HepG2 (cell line): ENCODE measurements at regions not wholly inside any gene's neighbourhood (a gene's known extent, or its start where the extent isn't known, plus 50 kb on each side); places are given as distances from the start of the nearest gene placed in this dataset.

Source experiments
- ELK4 ChIP-seq: sonication (generic); formaldehyde crosslinking; IDR thresholded peaks from 2 replicates; pipeline ENCODE4 v1.9.0; 2021; ENCODE audit warnings: missing genetic modification reagents, borderline replicate concordance
- ZNF234 ChIP-seq: sonication (generic); formaldehyde crosslinking; conservative IDR thresholded peaks from 2 replicates; pipeline ENCODE4 v1.5.1; 2020; ENCODE audit warnings: mild to moderate bottlenecking, missing genetic modification reagents
- ZNF275 ChIP-seq: sonication (generic); formaldehyde crosslinking; IDR thresholded peaks from 2 replicates; pipeline ENCODE4 v1.8.0; 2022; ENCODE audit warnings: missing genetic modification reagents, mild to moderate bottlenecking, inconsistent platforms, borderline replicate concordance
- ZNF414 ChIP-seq: sonication (generic); formaldehyde crosslinking; IDR thresholded peaks from 2 replicates; pipeline ENCODE4 v1.5.0; 2020; ENCODE audit warnings: missing genetic modification reagents

GRCh38 chr13:50481936-50482335 is 361.6 kb downstream of the DLEU7 start:
- TF ChIP-seq ZNF234 (CRISPR knock-in tag) (no peak), ELK4 (CRISPR knock-in tag) (no peak), ZNF275 (CRISPR knock-in tag) (no peak), ZNF414 (CRISPR knock-in tag) (no peak)
